WTC11 (cell line): ENCODE measurements at regions not wholly inside any gene's neighbourhood (a gene's known extent, or its start where the extent isn't known, plus 50 kb on each side); places are given as distances from the start of the nearest gene placed in this dataset.

Source experiments
- ATAC-seq: fragments of 200-7000 bp; cut with Tn5 transposase; 2 replicates; pipeline ENCODE4 v1.10.0; 2021; ENCODE audit warnings: mild to moderate bottlenecking, moderate library complexity
- CTCF ChIA-PET: fragments of 300-600 bp; sonication (Branson Sonifier 250); formaldehyde crosslinking; loops from one replicate; lab custom pipeline; 2021; ENCODE audit warnings: antibody characterized with exemption; lab: Charles Lee
- POLR2A ChIA-PET: fragments of 350-600 bp; sonication (Branson Sonifier 250); formaldehyde crosslinking; loops from one replicate; lab custom pipeline; 2021; ENCODE audit warnings: antibody characterized with exemption; lab: Charles Lee
- DNase-seq: peaks from one replicate; pipeline ENCODE4 v3.0.0; 2021; ENCODE audit warnings: low spot score
- H3K27ac Mint-ChIP-seq: 2 replicates; pipeline ENCODE4 v1.8.0; 2021; ENCODE audit warnings: mixed read lengths
- H3K27me3 Mint-ChIP-seq: 2 replicates; pipeline ENCODE4 v1.8.0; 2021; ENCODE audit warnings: low read depth, mild to moderate bottlenecking, moderate library complexity, mixed read lengths
- H3K36me3 Mint-ChIP-seq: 2 replicates; pipeline ENCODE4 v1.8.0; 2021; ENCODE audit warnings: mixed read lengths
- H3K4me1 Mint-ChIP-seq: 2 replicates; pipeline ENCODE4 v1.8.0; 2022; ENCODE audit warnings: mixed read lengths
- H3K4me3 Mint-ChIP-seq: 2 replicates; pipeline ENCODE4 v1.8.0; 2021; ENCODE audit warnings: mild to moderate bottlenecking, moderate library complexity, mixed read lengths
- H3K9me3 Mint-ChIP-seq: 2 replicates; pipeline ENCODE4 v1.8.0; 2021; ENCODE audit warnings: mixed read lengths
- AFF4 ChIP-seq: sonication (generic); formaldehyde crosslinking; IDR thresholded peaks from 2 replicates; pipeline ENCODE4 v1.8.1; 2023; ENCODE audit warnings: mild to moderate bottlenecking, missing genetic modification reagents, borderline replicate concordance
- GRHL2 ChIP-seq: fragments of 250-450 bp; sonication (Bioruptor Pico); IDR thresholded peaks from 2 replicates; pipeline ENCODE4 v1.8.0; 2022; ENCODE audit warnings: mild to moderate bottlenecking, moderate library complexity; ENCODE audit not compliant: insufficient replicate concordance, severe bottlenecking
- GTF2I ChIP-seq: fragments of 250-450 bp; sonication (Bioruptor Pico); conservative IDR thresholded peaks from 2 replicates; pipeline ENCODE4 v1.4.0; 2021; ENCODE audit warnings: mild to moderate bottlenecking
- HMGA2 ChIP-seq: fragments of 250-450 bp; sonication (Bioruptor Pico); IDR thresholded peaks from 2 replicates; pipeline ENCODE4 v1.4.0; 2021; ENCODE audit warnings: mild to moderate bottlenecking, moderate library complexity
- IRF2 ChIP-seq: sonication (generic); formaldehyde crosslinking; IDR thresholded peaks from 2 replicates; pipeline ENCODE4 v1.8.0; 2022; ENCODE audit warnings: low read depth, missing genetic modification reagents, borderline replicate concordance
- NR1H2 ChIP-seq: sonication (generic); formaldehyde crosslinking; IDR thresholded peaks from 2 replicates; pipeline ENCODE4 v1.9.0; 2021; ENCODE audit warnings: mild to moderate bottlenecking, moderate library complexity, missing genetic modification reagents
- OVOL2 ChIP-seq: fragments of 250-450 bp; sonication (Bioruptor Pico); IDR thresholded peaks from 2 replicates; pipeline ENCODE4 v1.9.0; 2021; ENCODE audit warnings: mild to moderate bottlenecking, borderline replicate concordance
- RELA ChIP-seq: sonication (generic); formaldehyde crosslinking; IDR thresholded peaks from 2 replicates; pipeline ENCODE4 v1.8.1; 2022; ENCODE audit warnings: missing genetic modification reagents, mild to moderate bottlenecking, borderline replicate concordance
- TEAD4 ChIP-seq: sonication (generic); formaldehyde crosslinking; IDR thresholded peaks from 2 replicates; pipeline ENCODE4 v1.8.0; 2022; ENCODE audit warnings: mild to moderate bottlenecking, missing genetic modification reagents
- USF1 ChIP-seq: sonication (generic); formaldehyde crosslinking; IDR thresholded peaks from 2 replicates; pipeline ENCODE4 v1.8.0; 2022; ENCODE audit warnings: mild to moderate bottlenecking, missing genetic modification reagents
- ZNF138 ChIP-seq: sonication (generic); formaldehyde crosslinking; conservative IDR thresholded peaks from 2 replicates; pipeline ENCODE4 v1.8.1; 2022; ENCODE audit warnings: mild to moderate bottlenecking, moderate library complexity, missing genetic modification reagents
- ZNF263 ChIP-seq: sonication (generic); formaldehyde crosslinking; IDR thresholded peaks from 2 replicates; pipeline ENCODE4 v1.8.1; 2022; ENCODE audit warnings: low read depth, mild to moderate bottlenecking, moderate library complexity, missing genetic modification reagents
- ZNF317 ChIP-seq: sonication (generic); formaldehyde crosslinking; IDR thresholded peaks from 2 replicates; pipeline ENCODE4 v1.8.1; 2023; ENCODE audit warnings: low read depth, mild to moderate bottlenecking, moderate library complexity, missing genetic modification reagents, borderline replicate concordance
- ZNF396 ChIP-seq: fragments of 250-450 bp; sonication (Bioruptor Pico); IDR thresholded peaks from 2 replicates; pipeline ENCODE4 v1.8.0; 2021; ENCODE audit warnings: mild to moderate bottlenecking, moderate library complexity, borderline replicate concordance
- TF ChIP-seq, protein P1 (sequence below): sonication (generic); formaldehyde crosslinking; IDR thresholded peaks from 2 replicates; pipeline ENCODE4 v1.8.0; 2022; ENCODE audit warnings: mild to moderate bottlenecking, missing genetic modification reagents
- TF ChIP-seq, protein P2 (sequence below): sonication (generic); formaldehyde crosslinking; IDR thresholded peaks from 2 replicates; pipeline ENCODE4 v1.8.1; 2022; ENCODE audit warnings: mild to moderate bottlenecking, missing genetic modification reagents, moderate library complexity, borderline replicate concordance
- TF ChIP-seq, protein P3 (sequence below): sonication (generic); formaldehyde crosslinking; IDR thresholded peaks from 2 replicates; pipeline ENCODE4 v1.8.1; 2022; ENCODE audit warnings: low read depth, mild to moderate bottlenecking, moderate library complexity, missing genetic modification reagents, borderline replicate concordance
- TF ChIP-seq, protein P4 (sequence below): sonication (generic); formaldehyde crosslinking; IDR thresholded peaks from 2 replicates; pipeline ENCODE4 v1.8.1; 2023; ENCODE audit warnings: mild to moderate bottlenecking, moderate library complexity, missing genetic modification reagents
- TF ChIP-seq, protein P5 (sequence below): sonication (generic); formaldehyde crosslinking; IDR thresholded peaks from 2 replicates; pipeline ENCODE4 v1.8.1; 2022; ENCODE audit warnings: missing genetic modification reagents, borderline replicate concordance

- ATAC-seq (no peak), DNase-seq (no peak)
- CTCF ChIA-PET, result interaction anchor here (1.3 to 4.7 kb wide), 4 partner anchors 11 to 437 kb away, joined by 3 to 30 read pairs (median 4); no protein-coding TSS in a partner anchor
- peaks cover 4% of the 10 kb centered on the region; the same call in 1 of the 2 replicates for H3K9me3 Mint-ChIP-seq
- H3K27me3 Mint-ChIP-seq, result no peaks in the 10 kb centered on the region; the same call in 1 of the 2 replicates
- H3K4me1 Mint-ChIP-seq, result peaks cover 19% of the 10 kb centered on the region
- POLR2A ChIA-PET, result no interaction called here
- no peak for TF ChIP-seq GTF2I (CRISPR knock-in tag)
- TF ChIP-seq HMGA2 (CRISPR knock-in tag), result no peak
- no peak for TF ChIP-seq TEAD4 (CRISPR knock-in tag)
- TF ChIP-seq RELA (CRISPR knock-in tag), result no peak
- TF ChIP-seq, protein P1, sequence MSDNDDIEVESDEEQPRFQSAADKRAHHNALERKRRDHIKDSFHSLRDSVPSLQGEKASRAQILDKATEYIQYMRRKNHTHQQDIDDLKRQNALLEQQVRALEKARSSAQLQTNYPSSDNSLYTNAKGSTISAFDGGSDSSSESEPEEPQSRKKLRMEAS (CRISPR knock-in tag), result no peak
- TF ChIP-seq, protein P2, sequence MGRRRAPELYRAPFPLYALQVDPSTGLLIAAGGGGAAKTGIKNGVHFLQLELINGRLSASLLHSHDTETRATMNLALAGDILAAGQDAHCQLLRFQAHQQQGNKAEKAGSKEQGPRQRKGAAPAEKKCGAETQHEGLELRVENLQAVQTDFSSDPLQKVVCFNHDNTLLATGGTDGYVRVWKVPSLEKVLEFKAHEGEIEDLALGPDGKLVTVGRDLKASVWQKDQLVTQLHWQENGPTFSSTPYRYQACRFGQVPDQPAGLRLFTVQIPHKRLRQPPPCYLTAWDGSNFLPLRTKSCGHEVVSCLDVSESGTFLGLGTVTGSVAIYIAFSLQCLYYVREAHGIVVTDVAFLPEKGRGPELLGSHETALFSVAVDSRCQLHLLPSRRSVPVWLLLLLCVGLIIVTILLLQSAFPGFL, result no peak
- TF ChIP-seq ZNF138 (CRISPR knock-in tag), result no peak
- TF ChIP-seq ZNF317 (CRISPR knock-in tag), result no peak
- H3K36me3 Mint-ChIP-seq, result no peaks in the 10 kb centered on the region
- no peak overlapping the region for H3K4me3 Mint-ChIP-seq
- H3K27ac Mint-ChIP-seq, result no peak overlapping the region
Observed at GRCh38 chr16:48913384-48913783, 303.4 kb upstream of the N4BP1 start.

- DNase-seq (no peak), ATAC-seq (peak; percentile 62)
- Mint-ChIP-seq H3K9me3 (peaks cover 4% of the 10 kb centered on the region; the same call in 1 of the 2 replicates), H3K36me3 (no peaks in the 10 kb centered on the region), H3K4me3 (no peak overlapping the region), H3K4me1 (peaks cover 19% of the 10 kb centered on the region), H3K27ac (0 out of 2 replicates have a peak overlapping the region, but pooled peaks have one; percentile 21), H3K27me3 (no peaks in the 10 kb centered on the region)
- ChIA-PET POLR2A (no interaction called here), CTCF (interaction anchor here (0.6 to 4.7 kb wide), 7 partner anchors 10 to 441 kb away, joined by 3 to 30 read pairs (median 4); no protein-coding TSS in a partner anchor)
- TF ChIP-seq, protein P3, sequence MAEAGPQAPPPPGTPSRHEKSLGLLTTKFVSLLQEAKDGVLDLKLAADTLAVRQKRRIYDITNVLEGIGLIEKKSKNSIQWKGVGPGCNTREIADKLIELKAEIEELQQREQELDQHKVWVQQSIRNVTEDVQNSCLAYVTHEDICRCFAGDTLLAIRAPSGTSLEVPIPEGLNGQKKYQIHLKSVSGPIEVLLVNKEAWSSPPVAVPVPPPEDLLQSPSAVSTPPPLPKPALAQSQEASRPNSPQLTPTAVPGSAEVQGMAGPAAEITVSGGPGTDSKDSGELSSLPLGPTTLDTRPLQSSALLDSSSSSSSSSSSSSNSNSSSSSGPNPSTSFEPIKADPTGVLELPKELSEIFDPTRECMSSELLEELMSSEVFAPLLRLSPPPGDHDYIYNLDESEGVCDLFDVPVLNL (CRISPR knock-in tag), result no peak
- TF ChIP-seq AFF4 (CRISPR knock-in tag), result no peak
- TF ChIP-seq, protein P2, result no peak
- no peak for TF ChIP-seq NR1H2 (CRISPR knock-in tag)
- TF ChIP-seq OVOL2 (CRISPR knock-in tag), result no peak
- TF ChIP-seq, protein P4, sequence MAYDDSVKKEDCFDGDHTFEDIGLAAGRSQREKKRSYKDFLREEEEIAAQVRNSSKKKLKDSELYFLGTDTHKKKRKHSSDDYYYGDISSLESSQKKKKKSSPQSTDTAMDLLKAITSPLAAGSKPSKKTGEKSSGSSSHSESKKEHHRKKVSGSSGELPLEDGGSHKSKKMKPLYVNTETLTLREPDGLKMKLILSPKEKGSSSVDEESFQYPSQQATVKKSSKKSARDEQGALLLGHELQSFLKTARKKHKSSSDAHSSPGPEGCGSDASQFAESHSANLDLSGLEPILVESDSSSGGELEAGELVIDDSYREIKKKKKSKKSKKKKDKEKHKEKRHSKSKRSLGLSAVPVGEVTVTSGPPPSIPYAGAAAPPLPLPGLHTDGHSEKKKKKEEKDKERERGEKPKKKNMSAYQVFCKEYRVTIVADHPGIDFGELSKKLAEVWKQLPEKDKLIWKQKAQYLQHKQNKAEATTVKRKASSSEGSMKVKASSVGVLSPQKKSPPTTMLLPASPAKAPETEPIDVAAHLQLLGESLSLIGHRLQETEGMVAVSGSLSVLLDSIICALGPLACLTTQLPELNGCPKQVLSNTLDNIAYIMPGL (CRISPR knock-in tag), result no peak
- TF ChIP-seq GRHL2 (CRISPR knock-in tag), result no peak
- no peak for TF ChIP-seq USF1 (CRISPR knock-in tag)
- TF ChIP-seq IRF2 (CRISPR knock-in tag), result no peak
- TF ChIP-seq ZNF396, result no peak
- no peak for TF ChIP-seq GTF2I (CRISPR knock-in tag)
- TF ChIP-seq ZNF263, result no peak
- TF ChIP-seq, protein P5, sequence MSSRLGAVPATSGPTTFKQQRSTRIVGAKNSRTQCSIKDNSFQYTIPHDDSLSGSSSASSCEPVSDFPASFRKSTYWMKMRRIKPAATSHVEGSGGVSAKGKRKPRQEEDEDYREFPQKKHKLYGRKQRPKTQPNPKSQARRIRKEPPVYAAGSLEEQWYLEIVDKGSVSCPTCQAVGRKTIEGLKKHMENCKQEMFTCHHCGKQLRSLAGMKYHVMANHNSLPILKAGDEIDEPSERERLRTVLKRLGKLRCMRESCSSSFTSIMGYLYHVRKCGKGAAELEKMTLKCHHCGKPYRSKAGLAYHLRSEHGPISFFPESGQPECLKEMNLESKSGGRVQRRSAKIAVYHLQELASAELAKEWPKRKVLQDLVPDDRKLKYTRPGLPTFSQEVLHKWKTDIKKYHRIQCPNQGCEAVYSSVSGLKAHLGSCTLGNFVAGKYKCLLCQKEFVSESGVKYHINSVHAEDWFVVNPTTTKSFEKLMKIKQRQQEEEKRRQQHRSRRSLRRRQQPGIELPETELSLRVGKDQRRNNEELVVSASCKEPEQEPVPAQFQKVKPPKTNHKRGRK (CRISPR knock-in tag), result no peak
Observed at GRCh38 chr16:48912360-48912759, 302.4 kb upstream of the N4BP1 start.
